ENCODE measurements at regions not wholly inside any gene's neighbourhood (a gene's known extent, or its start where the extent isn't known, plus 50 kb on each side); places are given as distances from the start of the nearest gene placed in this dataset.

DNA sequence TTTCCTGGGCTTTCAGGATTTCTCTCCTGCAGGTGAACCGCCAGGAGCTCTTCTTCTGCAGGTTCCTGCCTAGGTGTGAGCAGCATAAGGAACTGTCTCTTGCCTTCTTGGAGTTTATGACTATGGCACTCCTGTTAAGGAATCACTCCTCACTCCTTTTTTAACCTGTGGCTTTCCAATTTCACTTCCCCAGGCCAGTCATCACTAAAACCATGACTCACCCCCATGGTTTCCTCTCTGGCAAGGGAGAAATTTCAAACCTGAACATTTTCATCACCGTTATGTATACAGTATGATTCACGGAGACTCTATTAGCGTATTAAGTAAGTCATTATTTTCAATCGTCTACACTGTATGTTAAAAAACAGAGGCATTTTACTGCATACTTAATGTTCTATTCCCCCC lies 78.2 kb upstream of the ARID1B start:
- Histone ChIP-seq H3K36me3 (ENCODE audit: control insufficient read depth in 2 of 2, extremely low read depth in 1 of 2, insufficient read depth in 2 of 2, low read length in 2 of 2) (no peaks in the 10 kb centered on the region), H3K9ac (ENCODE audit: control insufficient read depth, extremely low read depth, insufficient read depth, low read length) (no peak overlapping the region), H3K4me3 (ENCODE audit: control insufficient read depth in 2 of 3, extremely low read depth in 1 of 3, insufficient read depth in 2 of 3, low read depth in 1 of 3, low read length in 3 of 3) (no peak overlapping the region), H3K4me1 (ENCODE audit: control insufficient read depth, extremely low read depth, insufficient read depth, low read length) (peaks cover 11% of the 10 kb centered on the region), H3K9me1 (ENCODE audit: control insufficient read depth, extremely low read depth, insufficient read depth, low read length) (no peaks in the 10 kb centered on the region), H2AFZ (ENCODE audit: control insufficient read depth, low read length) (no peak overlapping the region), H3K9me3 (ENCODE audit: control insufficient read depth, low read depth, low read length) (no peaks in the 10 kb centered on the region), H3K27me3 (ENCODE audit: control insufficient read depth, extremely low read depth, insufficient read depth, low read length) (no peaks in the 10 kb centered on the region), H4K20me1 (ENCODE audit: control insufficient read depth, extremely low read depth, insufficient read depth, low read length) (no peaks in the 10 kb centered on the region), H3K79me2 (ENCODE audit: control insufficient read depth, insufficient read depth, low read length) (no peaks in the 10 kb centered on the region), H3K27ac (ENCODE audit: control insufficient read depth, insufficient read depth, low read length) (no peak overlapping the region), H3K4me2 (ENCODE audit: control insufficient read depth, extremely low read depth, insufficient read depth, low read depth, low read length) (peak overlapping the region; percentile 46)
- dilution Hi-C loops (cut with MboI; ENCODE audit: extremely low pct_ligation_motif_present, low sequenced_read_pairs): no loop called here
- TF ChIP-seq EZH2 (IDR thresholded peaks at IDR 0.05; ENCODE audit: low read length): no peak
- TF ChIP-seq, protein P1, sequence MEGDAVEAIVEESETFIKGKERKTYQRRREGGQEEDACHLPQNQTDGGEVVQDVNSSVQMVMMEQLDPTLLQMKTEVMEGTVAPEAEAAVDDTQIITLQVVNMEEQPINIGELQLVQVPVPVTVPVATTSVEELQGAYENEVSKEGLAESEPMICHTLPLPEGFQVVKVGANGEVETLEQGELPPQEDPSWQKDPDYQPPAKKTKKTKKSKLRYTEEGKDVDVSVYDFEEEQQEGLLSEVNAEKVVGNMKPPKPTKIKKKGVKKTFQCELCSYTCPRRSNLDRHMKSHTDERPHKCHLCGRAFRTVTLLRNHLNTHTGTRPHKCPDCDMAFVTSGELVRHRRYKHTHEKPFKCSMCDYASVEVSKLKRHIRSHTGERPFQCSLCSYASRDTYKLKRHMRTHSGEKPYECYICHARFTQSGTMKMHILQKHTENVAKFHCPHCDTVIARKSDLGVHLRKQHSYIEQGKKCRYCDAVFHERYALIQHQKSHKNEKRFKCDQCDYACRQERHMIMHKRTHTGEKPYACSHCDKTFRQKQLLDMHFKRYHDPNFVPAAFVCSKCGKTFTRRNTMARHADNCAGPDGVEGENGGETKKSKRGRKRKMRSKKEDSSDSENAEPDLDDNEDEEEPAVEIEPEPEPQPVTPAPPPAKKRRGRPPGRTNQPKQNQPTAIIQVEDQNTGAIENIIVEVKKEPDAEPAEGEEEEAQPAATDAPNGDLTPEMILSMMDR (optimal IDR thresholded peaks at IDR 0.05 in 1 of 3, IDR thresholded peaks at IDR 0.05 in 1 of 3, conservative IDR thresholded peaks at IDR 0.05 in 1 of 3; ENCODE audit: extremely low read depth in 1 of 3, insufficient read depth in 2 of 3, low read length in 3 of 3): no peak
- peak; percentile 88 for FAIRE-seq
- DNase-seq (ENCODE audit: low read depth, low spot score): no peak

DNA sequence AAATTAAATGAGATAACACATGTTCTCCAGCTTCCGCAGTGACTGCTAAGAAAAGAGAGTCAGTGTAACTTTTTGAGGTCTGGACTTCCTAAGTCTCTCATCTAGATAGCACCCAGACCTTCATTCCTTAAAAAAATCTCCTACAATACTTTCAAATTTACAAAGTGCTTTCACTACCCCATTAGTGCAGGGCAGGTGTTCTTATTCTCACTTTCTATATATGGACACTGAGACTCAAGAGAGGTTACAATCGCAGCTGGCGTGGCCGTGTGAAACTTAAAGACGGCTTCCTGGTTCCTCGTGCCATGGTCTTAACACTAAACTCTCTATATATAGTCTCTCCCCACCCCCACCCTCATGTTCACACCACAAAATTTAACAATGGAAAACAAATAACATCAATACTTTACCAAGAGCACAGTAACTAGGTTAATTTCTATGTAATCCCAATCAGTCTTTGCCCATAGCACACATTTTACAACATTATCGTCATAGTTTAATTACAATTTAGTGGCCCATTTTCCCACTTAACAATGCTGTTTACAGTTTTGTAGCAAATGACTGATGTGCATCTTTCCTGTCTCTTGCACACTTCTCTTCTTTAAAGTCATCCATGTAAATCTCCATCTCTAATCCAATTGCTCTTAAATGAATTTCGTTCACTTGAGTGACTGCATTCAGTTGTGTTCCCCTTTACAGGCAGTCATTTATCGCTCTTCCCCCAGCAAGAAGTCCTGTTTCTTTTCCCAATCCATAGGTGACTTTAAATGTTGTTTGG lies 78.8 kb upstream of the ARID1B start:
- H3K4me2 ChIP-seq (ENCODE audit: control insufficient read depth, extremely low read depth, insufficient read depth, low read depth, low read length): peak overlapping the region; percentile 46
- dilution Hi-C loops (cut with MboI; ENCODE audit: extremely low pct_ligation_motif_present, low sequenced_read_pairs): no loop called here

More for the DNA sequence above, 78.8 kb upstream of the ARID1B start:
- Histone ChIP-seq H4K20me1 (ENCODE audit: control insufficient read depth, extremely low read depth, insufficient read depth, low read length) (no peaks in the 10 kb centered on the region), H3K36me3 (ENCODE audit: control insufficient read depth in 2 of 2, extremely low read depth in 1 of 2, insufficient read depth in 2 of 2, low read length in 2 of 2) (no peaks in the 10 kb centered on the region), H3K27me3 (ENCODE audit: control insufficient read depth, extremely low read depth, insufficient read depth, low read length) (no peaks in the 10 kb centered on the region), H3K9ac (ENCODE audit: control insufficient read depth, extremely low read depth, insufficient read depth, low read length) (no peak overlapping the region), H3K27ac (ENCODE audit: control insufficient read depth, insufficient read depth, low read length) (no peak overlapping the region), H3K4me1 (ENCODE audit: control insufficient read depth, extremely low read depth, insufficient read depth, low read length) (peaks cover 11% of the 10 kb centered on the region), H2AFZ (ENCODE audit: control insufficient read depth, low read length) (no peak overlapping the region), H3K9me3 (ENCODE audit: control insufficient read depth, low read depth, low read length) (no peaks in the 10 kb centered on the region), H3K79me2 (ENCODE audit: control insufficient read depth, insufficient read depth, low read length) (no peaks in the 10 kb centered on the region), H3K4me3 (ENCODE audit: control insufficient read depth in 2 of 3, extremely low read depth in 1 of 3, insufficient read depth in 2 of 3, low read depth in 1 of 3, low read length in 3 of 3) (no peak overlapping the region), H3K9me1 (ENCODE audit: control insufficient read depth, extremely low read depth, insufficient read depth, low read length) (no peaks in the 10 kb centered on the region)
- no peak for TF ChIP-seq EZH2 (IDR thresholded peaks at IDR 0.05; ENCODE audit: low read length)
- TF ChIP-seq, protein P1 (optimal IDR thresholded peaks at IDR 0.05 in 1 of 3, IDR thresholded peaks at IDR 0.05 in 1 of 3, conservative IDR thresholded peaks at IDR 0.05 in 1 of 3; ENCODE audit: extremely low read depth in 1 of 3, insufficient read depth in 2 of 3, low read length in 3 of 3): no peak
- FAIRE-seq (no peak), DNase-seq (ENCODE audit: low read depth, low spot score) (no peak)

Data from keratinocyte (primary cell).